Stomach (tissue), 8 donors: ENCODE measurements at regions not wholly inside any gene's neighbourhood (a gene's known extent, or its start where the extent isn't known, plus 50 kb on each side); places are given as distances from the start of the nearest gene placed in this dataset.

ENCODE experiments used
- DNase-seq, 2 donors: peaks; one replicate each; pipeline versions ENCODE4 v3.0.0 to v3.0.0-alpha.2; 2013 to 2019
- H3K27ac ChIP-seq, 5 donors: fragments of 200-600 bp in 4 of 5; sonication (generic) in 4 of 5; one replicate each; pipeline ENCODE4 v1.5.1; 2013 to 2019; ENCODE audit warnings: mild to moderate bottlenecking in 1 of 5, moderate library complexity in 1 of 5
- H3K27me3 ChIP-seq, 3 donors: fragments of 200-600 bp; sonication (generic); one replicate each; pipeline ENCODE4 v1.5.1; 2017 to 2019; ENCODE audit warnings: mixed run types in 1 of 3
- H3K36me3 ChIP-seq, 4 donors: fragments of 200-600 bp; sonication (generic); 1 replicate in 3 of 4; 2 replicates in 1 of 4; pipeline ENCODE4 v1.5.1; 2016 to 2019
- H3K4me1 ChIP-seq, 4 donors: fragments of 200-600 bp; sonication (generic); one replicate each; pipeline ENCODE4 v1.5.1; 2016 to 2019
- H3K4me3 ChIP-seq, 4 donors: fragments of 200-600 bp; sonication (generic) in 3 of 4; one replicate each; pipeline ENCODE4 v1.5.1; 2016 to 2019; ENCODE audit warnings: mild to moderate bottlenecking in 1 of 4
- H3K9me3 ChIP-seq, 4 donors: fragments of 200-600 bp; sonication (generic); one replicate each; pipeline ENCODE4 v1.5.1; 2016 to 2019
- CTCF ChIP-seq, 7 experiments: fragments of 450-650 bp in 4 of 7; fragments of 200-600 bp in 3 of 7; sonication (generic) in 3 of 7; IDR thresholded peaks; one replicate each; pipeline ENCODE4 v1.5.1; 2016 to 2019; ENCODE audit warnings: antibody characterized with exemption in 7 of 7, control low read depth in 2 of 7, mild to moderate bottlenecking in 1 of 7
- EP300 ChIP-seq: sonication (generic); formaldehyde crosslinking; IDR thresholded peaks from one replicate; pipeline ENCODE4 v1.6.1; 2017; ENCODE audit warnings: antibody characterized with exemption
- POLR2A ChIP-seq, 4 donors: fragments of 450-650 bp; IDR thresholded peaks; one replicate each; pipeline ENCODE4 v1.6.1; 2016; ENCODE audit warnings: antibody characterized with exemption in 4 of 4, control low read depth in 2 of 4, mild to moderate bottlenecking in 1 of 4, moderate library complexity in 1 of 4
- POLR2AphosphoS5 ChIP-seq, 3 donors: sonication (generic); formaldehyde crosslinking; IDR thresholded peaks; one replicate each; pipeline ENCODE4 v1.6.1; 2016; ENCODE audit warnings: antibody characterized with exemption in 3 of 3
- whole genome bisulfite sequencing, 5 donors: extraction: QIAGEN DNeasy Blood & Tissue Kit in 3 of 5; methylation state at CpG; one replicate each; pipeline versions ENCODE4 v1.1.5 to v1.1.7; 2013 to 2018; 5-methylcytosine and 5-hydroxymethylcytosine counted together
- intact Hi-C: fragments of 100-400 bp; cut with DNase I; formaldehyde crosslinking; loops from one replicate; pipeline ENCODE4 v1.15.1; 2023; ENCODE audit warnings: low total_unique reads
- donor health status: healthy with polysubstance abuse.
- donor health status: Bipolar disorder and iron deficiency.
- donor health status: healthy.

DNA sequence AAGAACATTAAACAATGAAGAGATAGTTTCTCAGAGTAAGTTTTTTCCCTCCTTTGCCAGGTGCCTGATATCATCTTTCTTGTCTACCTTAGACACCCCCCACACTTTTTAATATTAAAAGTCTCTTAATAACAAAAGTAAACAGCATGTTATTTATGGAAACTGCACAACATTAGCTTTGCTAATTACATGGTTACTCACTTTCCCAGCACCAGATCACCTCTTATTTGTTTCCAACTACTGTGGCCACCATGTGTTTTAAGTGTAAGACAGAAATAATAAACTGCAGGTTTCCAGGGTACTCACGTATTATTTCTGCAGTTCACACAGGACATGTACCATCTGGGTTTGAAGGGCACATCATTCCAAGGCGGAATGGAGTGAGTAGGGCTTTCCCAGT lies 125.0 kb downstream of the TRMT11 start:
- TF ChIP-seq EP300 (no peak), POLR2AphosphoS5 (IDR thresholded peaks at IDR 0.05) (no peak), CTCF (IDR thresholded peaks at IDR 0.05) (no peak), POLR2A (IDR thresholded peaks at IDR 0.05) (no peak)
- Histone ChIP-seq H3K36me3 (no peaks in the 10 kb centered on the region), H3K4me3 (no peak overlapping the region), H3K27me3 (no peaks in the 10 kb centered on the region), H3K27ac (no peak overlapping the region), H3K9me3 (no peaks in the 10 kb centered on the region), H3K4me1 (peaks cover 0 to 23% (median 4%) of the 10 kb centered on the region in 4 donors)
- no peak for DNase-seq
- 76 to 89% (median 86%) methylated on average over 2 of the region's 2 CpGs for WGBS, 5 donors
- intact Hi-C loops = no loop called here

- Histone ChIP-seq H3K9me3 (no peaks in the 10 kb centered on the region), H3K27me3 (no peaks in the 10 kb centered on the region), H3K4me1 (peaks cover 0 to 21% (median 3%) of the 10 kb centered on the region in 4 donors), H3K27ac (no peak overlapping the region), H3K36me3 (no peaks in the 10 kb centered on the region), H3K4me3 (no peak overlapping the region)
- no peak for TF ChIP-seq POLR2AphosphoS5 (IDR thresholded peaks at IDR 0.05)
- no peak for TF ChIP-seq POLR2A (IDR thresholded peaks at IDR 0.05)
- TF ChIP-seq EP300 = no peak
- TF ChIP-seq CTCF (IDR thresholded peaks at IDR 0.05) = no peak
- intact Hi-C loops = no loop called here
- 26 to 65% (median 39%) methylated on average over 2 of the region's 2 CpGs for WGBS, 5 donors
- DNase-seq = peak in 1 of 2 donors; percentile 51
Measured at GRCh38 chr6:126112171-126112632, 125.9 kb downstream of the TRMT11 start.

DNA sequence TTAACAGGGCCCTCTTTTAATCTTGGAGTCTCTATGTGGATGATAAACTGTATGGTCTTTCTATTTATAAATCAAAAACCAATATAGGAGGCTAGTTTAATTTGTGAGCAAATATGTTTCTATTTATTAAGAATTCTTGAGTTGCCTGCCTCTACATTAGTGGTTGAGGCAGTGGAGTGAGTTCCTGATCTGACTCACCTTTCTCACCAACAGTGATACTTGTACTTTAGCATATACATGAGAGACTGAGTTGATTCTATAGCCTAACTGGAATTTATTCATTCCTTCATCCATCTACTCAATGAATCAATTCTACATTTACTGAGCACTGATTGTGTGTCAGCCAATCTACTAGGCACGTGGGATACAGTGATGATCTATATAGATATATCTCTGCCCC lies 126.9 kb downstream of the TRMT11 start:
- DNase-seq = no peak
- Histone ChIP-seq H3K27me3 (no peaks in the 10 kb centered on the region), H3K27ac (no peak overlapping the region), H3K4me1 (peaks cover 0 to 11% (median 0%) of the 10 kb centered on the region in 4 donors), H3K4me3 (no peak overlapping the region), H3K36me3 (no peaks in the 10 kb centered on the region), H3K9me3 (no peaks in the 10 kb centered on the region)
- intact Hi-C loops = no loop called here
- WGBS, 5 donors = 91 to 100% (median 93%) methylated on average over 1 of the region's 1 CpG
- TF ChIP-seq EP300 (no peak), POLR2AphosphoS5 (IDR thresholded peaks at IDR 0.05) (no peak), POLR2A (IDR thresholded peaks at IDR 0.05) (no peak), CTCF (IDR thresholded peaks at IDR 0.05) (no peak)

DNA sequence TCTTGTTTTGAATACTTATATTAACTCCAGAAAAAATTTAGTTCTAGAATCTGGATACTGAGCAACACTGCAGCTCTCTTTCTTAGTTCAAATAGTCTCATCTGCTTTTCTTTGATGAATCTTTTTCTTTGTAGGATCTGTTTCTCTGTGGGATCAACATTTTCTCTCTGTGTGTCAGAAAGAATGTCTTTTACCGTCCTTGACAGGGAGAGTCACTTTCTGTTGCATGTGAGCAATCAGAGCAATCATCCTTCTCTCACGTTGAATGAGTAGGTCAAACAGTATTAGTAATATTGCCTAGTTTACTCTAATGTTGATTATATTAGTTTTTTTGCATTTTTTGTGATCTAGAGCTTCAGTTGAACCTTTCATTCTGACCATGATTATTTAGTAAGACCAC lies 130.9 kb downstream of the TRMT11 start:
- Histone ChIP-seq H3K4me3 (no peak overlapping the region), H3K36me3 (no peaks in the 10 kb centered on the region), H3K27ac (no peak overlapping the region), H3K27me3 (no peaks in the 10 kb centered on the region), H3K9me3 (no peaks in the 10 kb centered on the region), H3K4me1 (peaks cover 0 to 9% (median 0%) of the 10 kb centered on the region in 4 donors)
- 85 to 93% (median 88%) methylated on average over 2 of the region's 2 CpGs for WGBS, 5 donors
- DNase-seq = no peak
- intact Hi-C loops = no loop called here
- no peak for TF ChIP-seq CTCF (IDR thresholded peaks at IDR 0.05)
- no peak for TF ChIP-seq POLR2A (IDR thresholded peaks at IDR 0.05)
- TF ChIP-seq EP300 = no peak
- no peak for TF ChIP-seq POLR2AphosphoS5 (IDR thresholded peaks at IDR 0.05)
